ENCODE measurements at regions not wholly inside any gene's neighbourhood (a gene's known extent, or its start where the extent isn't known, plus 50 kb on each side); places are given as distances from the start of the nearest gene placed in this dataset.

GRCh38 chr3:89656388-89656787 is 549.0 kb downstream of the EPHA3 start:
- TF ChIP-seq CTCF (IDR thresholded peaks at IDR 0.05): no peak
- TF ChIP-seq POLR2AphosphoS5 (IDR thresholded peaks at IDR 0.05): no peak
- TF ChIP-seq POLR2A (IDR thresholded peaks at IDR 0.05): no peak
